Breast epithelium (tissue), 4 donors: ENCODE measurements at regions not wholly inside any gene's neighbourhood (a gene's known extent, or its start where the extent isn't known, plus 50 kb on each side); places are given as distances from the start of the nearest gene placed in this dataset.

ENCODE experiments used
- DNase-seq, 2 donors: peaks; one replicate each; pipeline ENCODE4 v3.0.0-alpha.2; 2019; ENCODE audit warnings: low spot score in 2 of 2
- H3K27ac ChIP-seq, 2 donors: fragments of 200-600 bp; sonication (generic) in 1 of 2; one replicate each; pipeline ENCODE4 v1.5.1; 2016 to 2019; ENCODE audit warnings: mild to moderate bottlenecking in 1 of 2
- H3K27me3 ChIP-seq, 2 donors: fragments of 200-600 bp; sonication (generic) in 1 of 2; one replicate each; pipeline versions ENCODE4 v1.5.1 to v1.6.0; 2017 to 2019; ENCODE audit warnings: control low read depth in 1 of 2, mild to moderate bottlenecking in 1 of 2
- H3K36me3 ChIP-seq: fragments of 200-600 bp; one replicate; pipeline ENCODE4 v1.5.1; 2019
- H3K4me1 ChIP-seq, 2 donors: fragments of 200-600 bp; sonication (generic); one replicate each; pipeline ENCODE4 v1.5.1; 2016 to 2019; ENCODE audit warnings: control low read depth in 1 of 2
- H3K4me3 ChIP-seq, 3 donors: fragments of 200-600 bp; sonication (generic); 1 replicate in 2 of 3; 2 replicates in 1 of 3; pipeline ENCODE4 v1.5.1; 2016 to 2019; ENCODE audit warnings: mild to moderate bottlenecking in 3 of 3, moderate library complexity in 2 of 3
- H3K9me3 ChIP-seq, 2 donors: fragments of 200-600 bp; sonication (generic) in 1 of 2; one replicate each; pipeline ENCODE4 v1.5.1; 2016 to 2019; ENCODE audit warnings: control low read depth in 1 of 2
- POLR2A ChIP-seq: fragments of 450-650 bp; IDR thresholded peaks from one replicate; pipeline ENCODE4 v1.6.1; 2016; ENCODE audit warnings: antibody characterized with exemption, mild to moderate bottlenecking, moderate library complexity
- POLR2AphosphoS5 ChIP-seq, 3 donors: sonication (generic); formaldehyde crosslinking; IDR thresholded peaks; one replicate each; pipeline ENCODE4 v1.6.1; 2017; ENCODE audit warnings: antibody characterized with exemption in 3 of 3
- intact Hi-C: fragments of 100-400 bp; cut with DNase I; formaldehyde crosslinking; loops from one replicate; pipeline ENCODE4 v1.15.1; 2023; ENCODE audit warnings: low total_unique reads
- TF ChIP-seq, protein P1 (sequence below), 3 donors: fragments of 450-650 bp; IDR thresholded peaks; one replicate each; pipeline ENCODE4 v1.5.1; 2016 to 2017; ENCODE audit warnings: antibody characterized with exemption in 3 of 3, mild to moderate bottlenecking in 3 of 3, moderate library complexity in 3 of 3

DNA sequence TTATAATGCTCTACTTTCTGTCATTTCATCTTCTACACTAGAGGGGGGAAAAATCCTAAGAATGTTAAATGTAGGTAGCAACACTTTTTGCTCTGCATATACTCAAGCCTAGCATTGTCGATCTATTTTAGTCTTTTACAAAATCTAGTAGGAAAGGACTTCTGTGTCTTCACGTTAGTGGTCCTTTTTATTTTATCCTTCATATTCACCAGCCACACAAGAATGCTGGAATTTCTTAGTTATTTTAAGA is 253.0 kb upstream of the FLRT2 start:
- no peaks in the 10 kb centered on the region for H3K27me3 ChIP-seq
- TF ChIP-seq, protein P1, sequence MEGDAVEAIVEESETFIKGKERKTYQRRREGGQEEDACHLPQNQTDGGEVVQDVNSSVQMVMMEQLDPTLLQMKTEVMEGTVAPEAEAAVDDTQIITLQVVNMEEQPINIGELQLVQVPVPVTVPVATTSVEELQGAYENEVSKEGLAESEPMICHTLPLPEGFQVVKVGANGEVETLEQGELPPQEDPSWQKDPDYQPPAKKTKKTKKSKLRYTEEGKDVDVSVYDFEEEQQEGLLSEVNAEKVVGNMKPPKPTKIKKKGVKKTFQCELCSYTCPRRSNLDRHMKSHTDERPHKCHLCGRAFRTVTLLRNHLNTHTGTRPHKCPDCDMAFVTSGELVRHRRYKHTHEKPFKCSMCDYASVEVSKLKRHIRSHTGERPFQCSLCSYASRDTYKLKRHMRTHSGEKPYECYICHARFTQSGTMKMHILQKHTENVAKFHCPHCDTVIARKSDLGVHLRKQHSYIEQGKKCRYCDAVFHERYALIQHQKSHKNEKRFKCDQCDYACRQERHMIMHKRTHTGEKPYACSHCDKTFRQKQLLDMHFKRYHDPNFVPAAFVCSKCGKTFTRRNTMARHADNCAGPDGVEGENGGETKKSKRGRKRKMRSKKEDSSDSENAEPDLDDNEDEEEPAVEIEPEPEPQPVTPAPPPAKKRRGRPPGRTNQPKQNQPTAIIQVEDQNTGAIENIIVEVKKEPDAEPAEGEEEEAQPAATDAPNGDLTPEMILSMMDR (IDR thresholded peaks at IDR 0.05) = no peak
- TF ChIP-seq POLR2A (no peak), POLR2AphosphoS5 (IDR thresholded peaks at IDR 0.05) (no peak)
- H3K4me3 ChIP-seq = no peak overlapping the region
- intact Hi-C loops = no loop called here
- no peak for DNase-seq
- no peaks in the 10 kb centered on the region for H3K9me3 ChIP-seq
- H3K4me1 ChIP-seq = no peaks in the 10 kb centered on the region
- H3K27ac ChIP-seq = no peak overlapping the region
- H3K36me3 ChIP-seq = no peaks in the 10 kb centered on the region

DNA sequence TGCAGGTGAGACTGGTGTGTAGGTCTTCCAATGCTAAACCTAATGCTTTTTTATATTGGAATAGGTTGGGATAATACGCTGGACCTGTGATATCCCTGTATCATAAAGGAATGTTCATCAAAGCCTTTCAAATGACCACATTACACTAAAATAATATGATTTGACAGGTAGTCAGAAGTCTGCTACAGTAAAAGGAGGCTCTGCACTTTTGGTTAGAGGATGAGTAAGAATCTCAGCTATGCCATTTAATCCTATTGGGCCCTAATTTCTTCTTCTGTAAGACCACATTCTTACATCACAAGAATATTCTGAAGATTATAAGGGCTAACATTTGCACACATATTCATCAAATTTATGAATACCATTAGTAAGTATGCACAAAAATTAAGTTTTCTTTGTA is 250.5 kb upstream of the FLRT2 start:
- Histone ChIP-seq H3K27ac (no peak overlapping the region), H3K4me1 (no peaks in the 10 kb centered on the region), H3K36me3 (no peaks in the 10 kb centered on the region), H3K27me3 (no peaks in the 10 kb centered on the region), H3K4me3 (no peak overlapping the region), H3K9me3 (no peaks in the 10 kb centered on the region)
- no peak for DNase-seq
- TF ChIP-seq, protein P1 (IDR thresholded peaks at IDR 0.05) = no peak
- TF ChIP-seq POLR2A = no peak
- TF ChIP-seq POLR2AphosphoS5 (IDR thresholded peaks at IDR 0.05) = no peak
- intact Hi-C loops = no loop called here

DNA sequence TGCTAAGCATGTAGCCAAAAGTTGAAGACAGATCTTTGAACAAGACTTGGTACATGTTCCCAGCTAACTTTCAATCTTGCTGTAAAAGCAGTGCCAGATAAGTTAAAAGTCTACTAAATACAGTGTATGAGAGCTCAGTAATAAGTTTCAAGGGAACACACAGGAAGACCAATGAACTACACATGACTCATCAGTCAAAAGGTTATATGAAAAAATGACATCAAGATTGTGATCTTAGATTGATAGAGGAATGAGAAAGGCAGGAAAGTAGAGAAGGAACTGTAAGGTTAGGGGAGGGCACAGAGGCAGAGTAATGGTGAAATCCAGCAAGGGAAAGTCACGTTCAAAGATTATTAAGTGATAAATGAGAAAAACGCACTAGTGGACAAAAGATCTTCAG is 249.9 kb upstream of the FLRT2 start:
- Histone ChIP-seq H3K4me3 (no peak overlapping the region), H3K27ac (no peak overlapping the region), H3K9me3 (no peaks in the 10 kb centered on the region), H3K4me1 (no peaks in the 10 kb centered on the region), H3K27me3 (no peaks in the 10 kb centered on the region), H3K36me3 (no peaks in the 10 kb centered on the region)
- intact Hi-C loops = no loop called here
- no peak for DNase-seq
- TF ChIP-seq POLR2AphosphoS5 (IDR thresholded peaks at IDR 0.05) (no peak), POLR2A (no peak)
- TF ChIP-seq, protein P1 (IDR thresholded peaks at IDR 0.05) = no peak

DNA sequence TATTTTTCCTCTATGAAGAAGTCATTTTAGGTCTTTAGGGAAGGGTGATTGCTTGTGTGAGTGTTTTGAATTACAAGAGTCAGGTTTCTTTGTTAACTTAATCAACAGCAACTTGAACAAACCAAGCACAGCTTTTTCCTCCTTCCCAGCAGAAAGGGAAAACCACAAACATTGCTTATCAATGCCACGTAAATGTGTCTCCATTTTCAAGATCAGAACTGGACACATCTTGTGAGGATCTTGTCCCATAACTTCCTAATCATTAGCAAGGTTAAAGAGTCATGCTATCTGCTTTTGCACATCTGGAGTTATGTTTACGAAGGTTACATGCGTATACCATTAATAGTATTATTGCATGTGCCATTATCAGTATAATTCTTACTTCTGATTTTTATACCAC is 248.0 kb upstream of the FLRT2 start:
- no peak overlapping the region for H3K4me3 ChIP-seq
- intact Hi-C loops = no loop called here
- H3K4me1 ChIP-seq = no peaks in the 10 kb centered on the region
- H3K27me3 ChIP-seq = no peaks in the 10 kb centered on the region
- DNase-seq = no peak
- H3K36me3 ChIP-seq = no peaks in the 10 kb centered on the region
- no peaks in the 10 kb centered on the region for H3K9me3 ChIP-seq
- TF ChIP-seq, protein P1 (IDR thresholded peaks at IDR 0.05) = no peak
- TF ChIP-seq POLR2A = no peak
- TF ChIP-seq POLR2AphosphoS5 (IDR thresholded peaks at IDR 0.05) = no peak
- no peak overlapping the region for H3K27ac ChIP-seq

DNA sequence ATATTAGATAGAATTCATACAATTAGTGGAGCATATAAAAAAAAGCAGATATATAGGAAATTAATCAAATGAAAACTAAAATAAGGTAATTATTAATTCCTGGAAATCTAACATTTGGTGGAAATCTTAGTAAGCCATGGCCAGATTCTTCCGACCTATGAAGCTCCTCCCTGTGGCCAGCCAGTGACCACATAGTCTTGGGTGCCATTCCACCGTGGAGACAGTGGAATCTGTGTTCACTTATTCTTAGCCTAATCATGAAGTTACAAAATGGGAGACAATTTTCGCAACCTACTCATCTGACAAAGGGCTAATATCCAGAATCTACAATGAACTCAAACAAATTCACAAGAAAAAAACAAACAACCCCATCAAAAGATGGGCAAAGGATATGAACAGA is 241.9 kb upstream of the FLRT2 start:
- DNase-seq = no peak
- no peak for TF ChIP-seq POLR2A
- TF ChIP-seq, protein P1 (IDR thresholded peaks at IDR 0.05) = no peak
- TF ChIP-seq POLR2AphosphoS5 (IDR thresholded peaks at IDR 0.05) = no peak
- H3K9me3 ChIP-seq = no peaks in the 10 kb centered on the region
- no peak overlapping the region for H3K4me3 ChIP-seq
- H3K4me1 ChIP-seq = no peaks in the 10 kb centered on the region
- H3K36me3 ChIP-seq = no peaks in the 10 kb centered on the region
- no peaks in the 10 kb centered on the region for H3K27me3 ChIP-seq
- intact Hi-C loops = no loop called here
- H3K27ac ChIP-seq = no peak overlapping the region
